ENCODE measurements at regions not wholly inside any gene's neighbourhood (a gene's known extent, or its start where the extent isn't known, plus 50 kb on each side); places are given as distances from the start of the nearest gene placed in this dataset.

GRCh38 chr5:93874080-93874479 lies 132.7 kb upstream of the POU5F2 start:
- H3K27me3 ChIP-seq (ENCODE audit: control insufficient read depth, insufficient read depth, low read length), result no peaks in the 10 kb centered on the region
- no peak overlapping the region for H3K27ac ChIP-seq (ENCODE audit: low read depth, low read length)
- no peaks in the 10 kb centered on the region for H3K9me3 ChIP-seq (ENCODE audit: control insufficient read depth, insufficient read depth, low read length)
- no peak for TF ChIP-seq CTCF (IDR thresholded peaks at IDR 0.05; ENCODE audit: low read depth, low read length)
- CTCF ChIA-PET, result interaction anchor here (0.6 to 1.4 kb wide), 3 partner anchors 20 to 249 kb away, joined by 3 to 4 read pairs (median 3); no protein-coding TSS in a partner anchor
- POLR2A ChIA-PET, result no interaction called here
- no peak for DNase-seq (ENCODE audit: low read depth, low spot score)
- H3K4me3 ChIP-seq (ENCODE audit: low read depth, low read length), result no peak overlapping the region

- no peak overlapping the region for H3K27ac ChIP-seq (ENCODE audit: low read depth, low read length)
- DNase-seq (ENCODE audit: low read depth, low spot score), result no peak
- no peak for TF ChIP-seq CTCF (IDR thresholded peaks at IDR 0.05; ENCODE audit: low read depth, low read length)
- no peaks in the 10 kb centered on the region for H3K9me3 ChIP-seq (ENCODE audit: control insufficient read depth, insufficient read depth, low read length)
- H3K27me3 ChIP-seq (ENCODE audit: control insufficient read depth, insufficient read depth, low read length), result no peaks in the 10 kb centered on the region
- POLR2A ChIA-PET, result no interaction called here
- CTCF ChIA-PET, result interaction anchor here (1.3 to 1.4 kb wide), 2 partner anchors 21 to 26 kb away, joined by 3 to 4 read pairs; no protein-coding TSS in a partner anchor
- no peak overlapping the region for H3K4me3 ChIP-seq (ENCODE audit: low read depth, low read length)
Observed at GRCh38 chr5:93873211-93873736, 131.9 kb upstream of the POU5F2 start.

- Histone ChIP-seq H3K27me3 (ENCODE audit: control insufficient read depth, insufficient read depth, low read length) (no peaks in the 10 kb centered on the region), H3K4me3 (ENCODE audit: low read depth, low read length) (no peak overlapping the region), H3K27ac (ENCODE audit: low read depth, low read length) (no peak overlapping the region), H3K9me3 (ENCODE audit: control insufficient read depth, insufficient read depth, low read length) (no peaks in the 10 kb centered on the region)
- DNase-seq (ENCODE audit: low read depth, low spot score), result no peak
- TF ChIP-seq CTCF (IDR thresholded peaks at IDR 0.05; ENCODE audit: low read depth, low read length), result no peak
- POLR2A ChIA-PET, result no interaction called here
- CTCF ChIA-PET, result no interaction called here
Observed at GRCh38 chr5:93870649-93871048, 129.2 kb upstream of the POU5F2 start.

- Histone ChIP-seq H3K4me3 (ENCODE audit: low read depth, low read length) (no peak overlapping the region), H3K27me3 (ENCODE audit: control insufficient read depth, insufficient read depth, low read length) (no peaks in the 10 kb centered on the region), H3K9me3 (ENCODE audit: control insufficient read depth, insufficient read depth, low read length) (no peaks in the 10 kb centered on the region), H3K27ac (ENCODE audit: low read depth, low read length) (no peak overlapping the region)
- CTCF ChIA-PET, result no interaction called here
- TF ChIP-seq CTCF (IDR thresholded peaks at IDR 0.05; ENCODE audit: low read depth, low read length), result no peak
- POLR2A ChIA-PET, result no interaction called here
- peak; percentile 20 for DNase-seq (ENCODE audit: low read depth, low spot score)
Observed at GRCh38 chr5:93868851-93869250, 127.5 kb upstream of the POU5F2 start.

- Histone ChIP-seq H3K27ac (ENCODE audit: low read depth, low read length) (no peak overlapping the region), H3K4me3 (ENCODE audit: low read depth, low read length) (no peak overlapping the region), H3K9me3 (ENCODE audit: control insufficient read depth, insufficient read depth, low read length) (no peaks in the 10 kb centered on the region), H3K27me3 (ENCODE audit: control insufficient read depth, insufficient read depth, low read length) (no peaks in the 10 kb centered on the region)
- TF ChIP-seq CTCF (IDR thresholded peaks at IDR 0.05; ENCODE audit: low read depth, low read length), result no peak
- no peak for DNase-seq (ENCODE audit: low read depth, low spot score)
- ChIA-PET POLR2A (interaction anchor here (1.1 kb wide), 1 partner anchor 19 kb away, joined by 3 read pairs; no protein-coding TSS in a partner anchor), CTCF (interaction anchor here (1.0 to 1.5 kb wide), 2 partner anchors 27 to 45 kb away, joined by 3 read pairs; no protein-coding TSS in a partner anchor)
Observed at GRCh38 chr5:93850311-93850710, 108.9 kb upstream of the POU5F2 start.
